ENCODE measurements at regions not wholly inside any gene's neighbourhood (a gene's known extent, or its start where the extent isn't known, plus 50 kb on each side); places are given as distances from the start of the nearest gene placed in this dataset.

GRCh38 chr15:91664224-91664836 is 189.2 kb upstream of the SLCO3A1 start:
- TF ChIP-seq, protein P1, sequence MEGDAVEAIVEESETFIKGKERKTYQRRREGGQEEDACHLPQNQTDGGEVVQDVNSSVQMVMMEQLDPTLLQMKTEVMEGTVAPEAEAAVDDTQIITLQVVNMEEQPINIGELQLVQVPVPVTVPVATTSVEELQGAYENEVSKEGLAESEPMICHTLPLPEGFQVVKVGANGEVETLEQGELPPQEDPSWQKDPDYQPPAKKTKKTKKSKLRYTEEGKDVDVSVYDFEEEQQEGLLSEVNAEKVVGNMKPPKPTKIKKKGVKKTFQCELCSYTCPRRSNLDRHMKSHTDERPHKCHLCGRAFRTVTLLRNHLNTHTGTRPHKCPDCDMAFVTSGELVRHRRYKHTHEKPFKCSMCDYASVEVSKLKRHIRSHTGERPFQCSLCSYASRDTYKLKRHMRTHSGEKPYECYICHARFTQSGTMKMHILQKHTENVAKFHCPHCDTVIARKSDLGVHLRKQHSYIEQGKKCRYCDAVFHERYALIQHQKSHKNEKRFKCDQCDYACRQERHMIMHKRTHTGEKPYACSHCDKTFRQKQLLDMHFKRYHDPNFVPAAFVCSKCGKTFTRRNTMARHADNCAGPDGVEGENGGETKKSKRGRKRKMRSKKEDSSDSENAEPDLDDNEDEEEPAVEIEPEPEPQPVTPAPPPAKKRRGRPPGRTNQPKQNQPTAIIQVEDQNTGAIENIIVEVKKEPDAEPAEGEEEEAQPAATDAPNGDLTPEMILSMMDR (IDR thresholded peaks at IDR 0.05 in 4 of 5, conservative IDR thresholded peaks at IDR 0.05 in 1 of 5), result no peak
- TF ChIP-seq POLR2A (IDR thresholded peaks at IDR 0.05), result no peak

Measured in gastrocnemius medialis (tissue), 4 donors.